Prostate gland (tissue), 2 donors: ENCODE measurements at regions not wholly inside any gene's neighbourhood (a gene's known extent, or its start where the extent isn't known, plus 50 kb on each side); places are given as distances from the start of the nearest gene placed in this dataset.

Experiments
- DNase-seq: peaks from one replicate; pipeline ENCODE4 v3.0.0-alpha.2; 2019; ENCODE audit warnings: low spot score
- H3K27ac ChIP-seq, 2 donors: fragments of 200-600 bp; sonication (generic); 2 replicates each; pipeline ENCODE4 v1.5.1; 2017 to 2019
- H3K27me3 ChIP-seq: fragments of 200-600 bp; sonication (generic); replicated peaks from 2 replicates; pipeline ENCODE4 v1.5.1; 2019; ENCODE audit not compliant: insufficient read depth
- H3K36me3 ChIP-seq, 2 donors: fragments of 200-600 bp; sonication (generic); 1 replicate in 1 of 2; 2 replicates in 1 of 2; pipeline versions ENCODE4 v1.5.1 to v1.8.1; 2017 to 2019
- H3K4me1 ChIP-seq: fragments of 200-600 bp; sonication (generic); replicated peaks from 2 replicates; pipeline ENCODE4 v1.5.1; 2019
- H3K4me3 ChIP-seq, 2 donors: fragments of 200-600 bp; sonication (generic); 2 replicates each; pipeline ENCODE4 v1.5.1; 2017 to 2019
- H3K9me3 ChIP-seq: fragments of 200-600 bp; sonication (generic); 2 replicates; pipeline ENCODE4 v1.5.1; 2017
- POLR2A ChIP-seq: fragments of 450-650 bp; IDR thresholded peaks from one replicate; pipeline ENCODE4 v1.6.1; 2016; ENCODE audit warnings: antibody characterized with exemption, mild to moderate bottlenecking
- POLR2AphosphoS5 ChIP-seq: sonication (generic); formaldehyde crosslinking; IDR thresholded peaks from one replicate; pipeline ENCODE4 v1.6.1; 2017; ENCODE audit warnings: antibody characterized with exemption
- WGBS: methylation state at CpG from one replicate; pipeline ENCODE4 v1.1.5; 2018; 5-methylcytosine and 5-hydroxymethylcytosine counted together
- intact Hi-C: fragments of 100-400 bp; cut with DNase I; formaldehyde crosslinking; loops from one replicate; pipeline ENCODE4 v1.14.2; 2022
- TF ChIP-seq, protein P1 (sequence below), 4 experiments: fragments of 200-600 bp in 2 of 4; fragments of 450-650 bp in 2 of 4; sonication (generic) in 2 of 4; IDR thresholded peaks; 1 replicate in 3 of 4; 2 replicates in 1 of 4; pipeline ENCODE4 v1.5.1; 2016 to 2019; ENCODE audit warnings: antibody characterized with exemption in 4 of 4, mild to moderate bottlenecking in 2 of 4, moderate library complexity in 2 of 4

DNA sequence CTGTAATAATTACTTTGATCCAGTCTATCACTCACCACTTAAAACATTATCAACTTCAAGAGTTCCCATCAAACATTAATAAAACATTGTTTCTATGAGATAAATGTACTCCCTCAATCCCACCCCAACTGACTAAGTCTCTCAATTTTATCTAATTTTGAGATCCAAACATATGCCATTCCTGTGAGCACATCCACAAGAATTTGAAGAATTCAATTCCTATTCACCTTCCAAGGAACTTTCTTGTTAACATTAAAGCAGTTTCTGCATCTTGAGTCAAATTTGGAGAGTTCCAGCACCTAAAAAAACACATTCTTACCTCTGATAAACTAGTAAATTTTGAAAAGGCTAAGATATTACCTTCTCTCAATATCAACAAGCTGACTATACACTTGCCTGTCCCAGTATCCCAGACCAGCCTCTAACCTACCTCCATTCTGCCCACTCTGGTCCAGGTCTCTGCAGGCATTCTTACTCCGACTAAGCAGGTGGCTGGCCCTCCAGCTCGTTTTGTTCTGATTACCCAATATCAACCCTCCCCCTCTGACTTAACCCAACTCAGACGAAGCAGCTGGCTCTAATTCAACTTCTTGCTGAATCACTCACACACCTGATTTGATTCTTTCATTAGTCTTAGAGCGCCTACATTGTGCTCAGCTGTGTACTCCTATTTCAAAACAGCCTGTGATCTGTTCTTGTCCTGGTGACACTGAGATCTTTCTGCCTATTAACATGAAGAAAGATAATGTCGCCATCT, 275.2 kb downstream of the IPMK start:
- DNase-seq: no peak
- WGBS: 39% methylated on average over 5 of the region's 5 CpGs
- Histone ChIP-seq H3K4me3 (no peak overlapping the region), H3K9me3 (no peaks in the 10 kb centered on the region), H3K27ac (no peak overlapping the region), H3K36me3 (no peaks in the 10 kb centered on the region), H3K4me1 (no peaks in the 10 kb centered on the region), H3K27me3 (no peaks in the 10 kb centered on the region)
- TF ChIP-seq, protein P1, sequence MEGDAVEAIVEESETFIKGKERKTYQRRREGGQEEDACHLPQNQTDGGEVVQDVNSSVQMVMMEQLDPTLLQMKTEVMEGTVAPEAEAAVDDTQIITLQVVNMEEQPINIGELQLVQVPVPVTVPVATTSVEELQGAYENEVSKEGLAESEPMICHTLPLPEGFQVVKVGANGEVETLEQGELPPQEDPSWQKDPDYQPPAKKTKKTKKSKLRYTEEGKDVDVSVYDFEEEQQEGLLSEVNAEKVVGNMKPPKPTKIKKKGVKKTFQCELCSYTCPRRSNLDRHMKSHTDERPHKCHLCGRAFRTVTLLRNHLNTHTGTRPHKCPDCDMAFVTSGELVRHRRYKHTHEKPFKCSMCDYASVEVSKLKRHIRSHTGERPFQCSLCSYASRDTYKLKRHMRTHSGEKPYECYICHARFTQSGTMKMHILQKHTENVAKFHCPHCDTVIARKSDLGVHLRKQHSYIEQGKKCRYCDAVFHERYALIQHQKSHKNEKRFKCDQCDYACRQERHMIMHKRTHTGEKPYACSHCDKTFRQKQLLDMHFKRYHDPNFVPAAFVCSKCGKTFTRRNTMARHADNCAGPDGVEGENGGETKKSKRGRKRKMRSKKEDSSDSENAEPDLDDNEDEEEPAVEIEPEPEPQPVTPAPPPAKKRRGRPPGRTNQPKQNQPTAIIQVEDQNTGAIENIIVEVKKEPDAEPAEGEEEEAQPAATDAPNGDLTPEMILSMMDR (IDR thresholded peaks at IDR 0.05): no peak
- no peak for TF ChIP-seq POLR2A
- intact Hi-C loops: no loop called here

DNA sequence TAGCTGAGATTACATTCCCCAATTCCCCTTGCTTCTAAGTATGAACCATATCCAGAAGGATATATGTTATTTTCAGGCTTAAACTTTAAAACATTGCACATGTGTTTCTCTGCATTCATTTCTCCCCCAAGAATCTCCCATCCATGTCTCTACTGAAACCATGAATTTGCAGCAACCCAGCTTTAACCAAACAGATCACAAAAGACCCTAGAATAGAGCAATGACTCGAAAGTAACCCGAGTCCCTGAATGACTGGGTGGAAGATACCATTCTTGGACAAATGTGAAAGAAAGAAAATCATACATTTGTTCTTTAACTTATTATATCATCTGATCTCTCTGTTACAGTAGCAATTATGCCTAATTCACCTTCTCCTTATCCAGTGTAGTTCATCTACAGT, 278.7 kb downstream of the IPMK start:
- Histone ChIP-seq H3K4me1 (no peaks in the 10 kb centered on the region), H3K27me3 (no peaks in the 10 kb centered on the region), H3K9me3 (no peaks in the 10 kb centered on the region), H3K4me3 (no peak overlapping the region), H3K27ac (no peak overlapping the region), H3K36me3 (no peaks in the 10 kb centered on the region)
- DNase-seq: no peak
- TF ChIP-seq, protein P1 (IDR thresholded peaks at IDR 0.05): no peak
- no peak for TF ChIP-seq POLR2A
- TF ChIP-seq POLR2AphosphoS5: no peak
- WGBS: 77% methylated on average over 2 of the region's 2 CpGs
- intact Hi-C loops: no loop called here

DNA sequence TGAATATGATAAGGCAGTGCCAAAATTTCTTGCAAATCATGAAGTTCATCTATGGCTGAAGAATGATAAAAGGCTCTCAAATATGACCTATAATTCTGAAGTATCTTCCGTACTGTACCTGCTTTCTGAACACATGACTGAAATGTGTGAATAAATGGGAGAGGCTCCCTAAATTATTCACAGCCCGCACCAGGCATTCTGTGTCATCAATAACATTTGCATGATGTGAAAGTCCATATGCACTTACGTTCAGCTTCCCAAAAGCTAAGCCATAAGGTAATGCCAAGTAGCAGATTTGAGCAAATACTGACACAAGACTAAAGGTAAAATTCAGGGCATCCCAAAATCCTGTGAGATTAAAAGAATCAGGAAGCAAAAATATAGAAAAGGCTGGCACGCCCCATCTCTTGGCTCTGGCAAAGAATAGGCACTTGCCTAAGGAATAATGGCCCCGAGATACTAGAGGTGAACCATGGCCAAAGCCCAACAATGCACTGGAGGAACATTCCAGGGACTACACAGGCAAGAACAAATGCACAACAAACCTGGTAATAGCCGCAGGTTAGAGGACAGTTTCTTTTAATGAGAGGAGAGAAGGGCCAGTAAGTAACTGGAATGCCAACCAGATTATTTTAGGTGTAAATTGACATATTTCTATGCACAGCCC, 280.5 kb downstream of the IPMK start:
- 78% methylated on average over 6 of the region's 6 CpGs for WGBS
- DNase-seq: no peak
- TF ChIP-seq, protein P1 (IDR thresholded peaks at IDR 0.05): no peak
- no peak for TF ChIP-seq POLR2AphosphoS5
- no peak for TF ChIP-seq POLR2A
- no peaks in the 10 kb centered on the region for H3K36me3 ChIP-seq
- H3K27ac ChIP-seq: no peak overlapping the region
- H3K9me3 ChIP-seq: no peaks in the 10 kb centered on the region
- intact Hi-C loops: no loop called here
- H3K4me3 ChIP-seq: no peak overlapping the region
- no peaks in the 10 kb centered on the region for H3K4me1 ChIP-seq
- no peaks in the 10 kb centered on the region for H3K27me3 ChIP-seq

DNA sequence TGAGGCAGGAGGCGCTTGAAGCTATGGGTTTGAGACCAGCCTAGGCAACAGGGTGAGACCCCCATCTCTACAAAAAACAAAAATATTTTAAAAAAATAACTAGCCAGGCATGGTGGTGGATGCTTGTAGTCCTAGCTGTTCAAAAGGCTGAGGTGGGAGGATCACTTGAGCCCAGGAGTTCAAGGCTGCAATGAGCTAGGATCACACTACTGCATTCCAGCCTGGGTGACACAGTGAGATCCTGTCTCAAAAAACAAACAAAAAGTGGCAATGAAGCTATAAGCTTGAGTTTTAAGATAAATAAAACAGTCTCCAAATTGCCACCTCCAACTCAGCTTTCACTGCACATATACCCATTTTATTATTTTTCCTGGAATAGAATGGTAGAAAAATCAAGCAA, 281.3 kb downstream of the IPMK start:
- intact Hi-C loops: no loop called here
- DNase-seq: no peak

More for the DNA sequence above, 281.3 kb downstream of the IPMK start:
- H3K27me3 ChIP-seq: no peaks in the 10 kb centered on the region
- TF ChIP-seq, protein P1 (IDR thresholded peaks at IDR 0.05): no peak
- TF ChIP-seq POLR2AphosphoS5 (no peak), POLR2A (no peak)
- no peaks in the 10 kb centered on the region for H3K36me3 ChIP-seq
- H3K4me3 ChIP-seq: no peak overlapping the region
- no peaks in the 10 kb centered on the region for H3K9me3 ChIP-seq
- 100% methylated on average over 1 of the region's 1 CpG for WGBS
- no peak overlapping the region for H3K27ac ChIP-seq
- H3K4me1 ChIP-seq: no peaks in the 10 kb centered on the region
